GM12872 (cell line): ENCODE measurements at regions not wholly inside any gene's neighbourhood (a gene's known extent, or its start where the extent isn't known, plus 50 kb on each side); places are given as distances from the start of the nearest gene placed in this dataset.

Experiments used
- TF ChIP-seq, protein P1 (sequence below): IDR thresholded peaks from 3 replicates; pipeline ENCODE4 v1.5.1; 2011; ENCODE audit warnings: low read depth, mild to moderate bottlenecking, low read length, moderate library complexity; ENCODE audit not compliant: insufficient read depth

DNA sequence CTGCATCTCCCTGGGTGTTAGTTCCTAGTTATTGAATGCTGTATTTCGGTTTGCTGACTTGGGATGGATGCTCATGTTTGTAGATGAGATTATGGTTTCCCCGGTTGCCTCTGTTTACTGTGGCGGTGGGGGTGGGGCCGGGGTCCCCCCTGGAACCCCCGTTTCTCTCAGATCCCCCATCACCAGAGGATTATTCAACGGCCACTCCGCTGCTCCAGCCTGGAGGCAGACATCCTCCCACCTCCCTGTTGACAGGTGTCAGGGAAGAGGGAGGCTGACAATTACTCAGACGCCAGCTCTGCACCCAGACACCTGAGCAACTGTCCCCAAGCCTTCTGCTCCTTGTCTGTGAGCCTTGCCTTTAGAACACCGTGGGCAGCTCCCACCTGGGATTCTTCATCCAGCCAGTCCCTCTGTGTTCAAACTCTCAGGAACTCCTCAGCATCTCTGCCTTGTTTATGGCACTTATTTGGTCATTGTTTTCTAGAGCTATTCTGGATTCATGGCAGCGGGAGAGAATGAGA lies 95.9 kb upstream of the PRR20G start:
- TF ChIP-seq, protein P1, sequence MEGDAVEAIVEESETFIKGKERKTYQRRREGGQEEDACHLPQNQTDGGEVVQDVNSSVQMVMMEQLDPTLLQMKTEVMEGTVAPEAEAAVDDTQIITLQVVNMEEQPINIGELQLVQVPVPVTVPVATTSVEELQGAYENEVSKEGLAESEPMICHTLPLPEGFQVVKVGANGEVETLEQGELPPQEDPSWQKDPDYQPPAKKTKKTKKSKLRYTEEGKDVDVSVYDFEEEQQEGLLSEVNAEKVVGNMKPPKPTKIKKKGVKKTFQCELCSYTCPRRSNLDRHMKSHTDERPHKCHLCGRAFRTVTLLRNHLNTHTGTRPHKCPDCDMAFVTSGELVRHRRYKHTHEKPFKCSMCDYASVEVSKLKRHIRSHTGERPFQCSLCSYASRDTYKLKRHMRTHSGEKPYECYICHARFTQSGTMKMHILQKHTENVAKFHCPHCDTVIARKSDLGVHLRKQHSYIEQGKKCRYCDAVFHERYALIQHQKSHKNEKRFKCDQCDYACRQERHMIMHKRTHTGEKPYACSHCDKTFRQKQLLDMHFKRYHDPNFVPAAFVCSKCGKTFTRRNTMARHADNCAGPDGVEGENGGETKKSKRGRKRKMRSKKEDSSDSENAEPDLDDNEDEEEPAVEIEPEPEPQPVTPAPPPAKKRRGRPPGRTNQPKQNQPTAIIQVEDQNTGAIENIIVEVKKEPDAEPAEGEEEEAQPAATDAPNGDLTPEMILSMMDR, result no peak

DNA sequence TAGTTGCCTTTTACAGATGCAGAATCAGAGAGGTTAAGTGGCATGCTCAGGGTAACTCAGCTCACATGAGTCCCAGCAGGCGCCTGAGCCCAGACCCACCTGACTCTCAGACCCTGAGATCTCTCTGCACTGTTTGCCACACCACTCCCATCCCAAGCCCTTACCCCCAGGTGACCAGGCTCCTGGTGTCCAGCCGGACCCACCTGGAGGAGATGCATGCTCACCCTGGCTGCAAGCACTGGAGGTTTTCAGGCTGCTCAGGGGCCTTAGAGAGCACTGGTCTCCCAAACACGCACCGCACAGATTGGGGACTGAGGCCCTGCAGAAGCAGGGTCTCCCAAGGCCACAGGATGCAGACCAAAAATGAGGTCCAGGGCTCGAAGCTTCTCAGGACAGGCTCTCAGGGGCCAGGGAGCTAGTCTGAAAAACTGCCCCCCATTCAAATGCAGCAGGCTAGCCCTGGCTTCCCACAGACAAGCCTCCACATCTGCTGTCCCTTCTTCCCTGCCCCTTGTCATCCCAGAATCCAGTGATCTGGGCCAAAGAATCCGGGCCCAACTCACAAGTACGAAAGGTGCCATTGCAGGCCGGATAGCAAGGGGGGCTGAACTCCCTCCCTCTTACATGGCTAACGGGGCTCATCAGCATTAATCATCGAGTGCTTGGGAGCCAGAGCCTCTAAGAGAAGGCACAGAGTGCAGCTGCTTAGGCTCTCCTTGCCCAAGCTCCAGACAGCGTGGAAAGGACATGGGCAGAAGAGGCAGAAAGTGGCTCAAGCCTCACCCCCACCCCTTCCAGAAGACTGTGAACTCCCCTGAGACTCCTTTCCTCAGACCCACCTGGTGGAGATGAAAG lies 90.2 kb upstream of the PRR20G start:
- TF ChIP-seq, protein P1, result no peak

DNA sequence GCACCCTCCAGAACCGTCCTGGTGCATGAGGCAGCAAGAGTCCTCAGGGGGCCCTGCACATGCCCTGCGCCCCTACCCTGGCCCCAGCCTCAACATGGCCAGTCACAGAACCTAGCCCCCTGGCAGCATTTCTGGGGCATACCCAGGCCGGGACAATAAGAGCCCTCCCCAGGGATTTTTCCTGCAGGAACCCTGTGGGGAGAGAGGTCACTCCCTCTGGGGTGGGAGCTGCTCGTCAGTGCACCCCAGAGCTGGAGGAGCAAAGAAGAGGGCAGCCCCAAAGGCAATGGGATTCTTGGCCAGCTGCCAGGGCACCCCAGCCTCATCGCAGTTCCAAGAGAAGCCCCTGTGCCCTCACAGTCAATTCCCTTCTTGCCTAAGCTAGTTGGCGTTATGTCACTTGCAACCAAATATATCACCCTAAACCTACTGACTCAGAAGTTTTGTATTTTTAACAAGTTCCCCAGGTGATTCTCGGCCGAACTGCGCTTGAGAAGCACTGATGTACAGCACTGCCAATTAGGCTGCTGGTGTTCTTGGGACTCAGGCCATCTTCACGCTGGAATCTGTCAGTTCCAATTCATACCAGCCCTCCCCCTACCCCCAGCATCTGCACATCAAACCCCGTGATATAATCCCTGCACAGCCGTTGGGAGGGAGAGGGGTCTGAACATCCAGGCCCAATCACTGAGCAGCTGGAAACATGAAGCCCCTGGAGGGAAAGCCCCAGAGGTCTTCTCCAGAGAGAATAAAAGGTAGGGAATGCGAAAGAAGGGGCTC lies 87.5 kb upstream of the PRR20G start:
- TF ChIP-seq, protein P1, result no peak

DNA sequence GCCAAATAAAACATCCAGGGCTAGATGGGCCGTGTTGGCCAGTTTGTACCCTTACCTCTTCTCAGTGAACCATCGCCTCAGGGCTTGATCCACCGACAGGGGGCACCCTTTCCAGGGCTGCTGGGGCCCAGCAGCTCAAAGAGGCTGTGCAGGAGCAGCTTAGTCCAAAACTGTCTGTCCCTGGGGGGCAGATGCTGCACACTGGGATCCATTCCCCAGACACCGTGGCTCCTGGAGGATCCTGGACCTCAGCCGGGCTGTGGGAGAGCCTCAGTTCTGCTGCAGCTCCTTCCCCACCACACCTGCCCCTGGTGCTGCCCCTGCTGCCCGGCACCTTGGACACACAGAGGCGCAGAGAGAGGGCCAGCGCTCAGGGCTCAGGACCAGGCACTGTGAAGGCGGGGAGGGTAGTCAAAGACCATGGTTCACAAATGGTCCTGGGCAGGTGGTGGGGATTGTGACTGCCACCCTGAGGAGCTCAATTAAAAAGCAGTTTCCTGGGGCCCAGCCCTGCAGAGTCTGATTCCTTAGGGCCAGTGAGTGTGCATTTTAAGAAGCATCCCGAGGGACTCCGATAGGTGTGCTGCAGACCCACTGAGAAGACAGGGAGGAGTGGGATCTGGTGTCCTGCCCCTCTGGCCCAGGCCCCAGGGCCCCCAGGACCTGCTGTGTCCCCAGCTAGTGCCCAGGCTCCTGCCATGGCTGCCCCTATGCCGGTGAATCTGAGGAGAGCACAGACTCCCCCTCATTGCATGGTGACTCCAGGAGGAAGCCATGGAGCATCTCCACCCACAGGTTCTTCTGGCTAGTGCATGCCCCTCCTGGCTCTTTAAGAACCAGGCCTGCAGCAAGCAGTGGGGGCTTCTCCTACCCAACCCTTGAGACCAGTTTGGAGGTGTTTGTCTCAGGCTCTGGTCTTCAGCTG lies 86.5 kb upstream of the PRR20G start:
- TF ChIP-seq, protein P1, result peak; percentile 64

DNA sequence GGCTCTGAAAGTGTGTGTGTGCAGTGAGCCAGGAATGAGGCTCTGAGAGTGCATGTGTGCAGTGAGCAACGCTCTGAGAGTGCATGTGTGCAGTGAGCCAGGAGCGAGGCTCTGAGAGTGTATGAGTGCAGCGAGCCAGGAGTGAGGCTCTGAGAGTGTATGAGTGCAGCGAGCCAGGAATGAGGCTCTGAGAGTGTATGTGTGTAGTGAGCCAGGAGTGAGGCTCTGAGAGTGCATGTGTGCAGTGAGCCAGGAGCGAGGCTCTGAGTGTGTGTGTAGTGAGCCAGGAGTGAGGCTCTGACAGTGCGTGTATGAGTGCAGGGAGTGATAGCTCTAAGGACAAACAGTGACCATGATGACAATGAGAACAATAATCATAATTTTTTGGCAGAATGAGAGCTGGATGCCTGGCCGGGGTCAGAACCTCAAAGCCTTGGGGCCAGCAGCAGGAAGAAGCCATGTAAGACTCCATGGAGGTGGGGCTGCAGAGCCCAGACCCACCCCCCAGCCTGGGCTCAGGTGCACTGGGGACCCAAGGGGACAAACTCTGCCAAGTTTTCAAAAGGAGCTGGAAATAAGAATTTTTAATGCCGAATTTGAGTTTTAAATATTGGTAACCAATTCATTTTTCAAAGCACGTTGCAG lies 85.7 kb upstream of the PRR20G start:
- TF ChIP-seq, protein P1, result no peak

DNA sequence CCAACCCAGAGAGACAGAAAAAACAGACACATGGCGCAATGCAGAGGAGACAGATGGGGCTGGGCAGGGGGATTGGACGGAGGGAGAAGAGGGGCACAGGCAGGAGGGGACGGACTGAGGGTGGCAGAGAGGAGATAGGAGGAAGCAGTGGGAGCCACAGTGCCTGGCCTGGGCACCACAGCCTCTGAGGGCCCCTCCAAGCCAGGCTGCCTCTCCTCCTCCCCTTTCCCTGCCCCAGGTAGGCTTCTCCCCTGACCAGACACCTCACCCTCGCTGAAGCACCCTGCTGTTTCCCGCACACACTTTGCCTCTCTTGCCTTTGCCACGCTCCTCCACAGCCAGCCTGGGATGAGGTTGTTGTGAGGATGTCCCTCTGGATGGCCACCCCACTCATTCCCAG lies 84.0 kb upstream of the PRR20G start:
- TF ChIP-seq, protein P1, result no peak
